Activated CD4-positive, alpha-beta T cell treated with anti-CD3 and anti-CD28 coated beads for 36 hours (primary cell): ENCODE measurements at regions not wholly inside any gene's neighbourhood (a gene's known extent, or its start where the extent isn't known, plus 50 kb on each side); places are given as distances from the start of the nearest gene placed in this dataset.
"Not testable (repeated sequence)": the region's sequence is repeated elsewhere in the genome, so short reads cannot be mapped to it uniquely, and the experiment has no call there.

ENCODE experiments used
- ATAC-seq: fragments of 200-7000 bp; cut with Tn5 transposase; one replicate; pipeline ENCODE4 v1.10.0; 2021; ENCODE audit warnings: mild to moderate bottlenecking, moderate library complexity
- CTCF ChIA-PET: fragments of 350-600 bp; sonication (Branson Sonifier 250); formaldehyde crosslinking; loops from one replicate; lab custom pipeline; 2021; ENCODE audit warnings: antibody characterized with exemption; lab: Charles Lee
- POLR2A ChIA-PET: fragments of 350-600 bp; sonication (Branson Sonifier 250); formaldehyde crosslinking; loops from one replicate; lab custom pipeline; 2021; ENCODE audit warnings: antibody characterized with exemption, inconsistent platforms; lab: Charles Lee
- DNase-seq: peaks from one replicate; pipeline ENCODE4 v3.0.0-alpha.2; 2020
- H3K27ac Mint-ChIP-seq: one replicate; pipeline ENCODE4 v1.8.0; 2021; ENCODE audit warnings: mixed read lengths
- H3K27me3 Mint-ChIP-seq: one replicate; pipeline ENCODE4 v1.8.0; 2021; ENCODE audit warnings: mixed read lengths
- H3K36me3 Mint-ChIP-seq: one replicate; pipeline ENCODE4 v1.8.0; 2021; ENCODE audit warnings: low read depth, mixed read lengths
- H3K4me1 Mint-ChIP-seq: one replicate; pipeline ENCODE4 v1.8.0; 2021; ENCODE audit warnings: mixed read lengths
- H3K4me3 Mint-ChIP-seq: one replicate; pipeline ENCODE4 v1.8.0; 2021; ENCODE audit warnings: mild to moderate bottlenecking, moderate library complexity, mixed read lengths
- H3K9me3 Mint-ChIP-seq: one replicate; pipeline ENCODE4 v1.8.0; 2021; ENCODE audit warnings: low read depth, mixed read lengths
- intact Hi-C, 2 experiments: fragments of 100-400 bp; cut with DNase I in 1 of 2; cut with micrococcal nuclease in 1 of 2; formaldehyde crosslinking; loops; one replicate each; pipeline versions ENCODE4 v1.14.2 to v1.15.1; 2022 to 2024; cut with DNase I, micrococcal nuclease

DNA sequence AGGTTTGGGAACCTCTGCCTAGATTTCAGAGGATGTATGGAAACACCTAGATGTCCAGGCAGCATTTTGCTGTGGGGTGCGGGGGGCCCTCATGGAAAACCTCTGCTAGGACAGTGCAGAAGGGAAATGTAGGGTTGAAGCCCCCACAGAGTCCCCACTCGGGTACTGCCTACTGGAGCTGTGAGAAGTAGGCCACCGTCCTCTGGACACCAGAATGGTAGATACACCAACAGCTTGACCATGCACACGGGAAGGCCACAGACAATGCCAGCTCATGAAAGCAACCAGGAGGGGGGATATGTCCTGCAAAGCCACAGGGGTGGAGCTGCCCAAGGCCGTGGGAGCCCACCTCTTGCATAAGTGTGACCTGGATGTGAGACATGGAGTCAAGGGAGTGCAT lies 1336.5 kb downstream of the SPATA31A7 start:
- ATAC-seq, H3K4me3 Mint-ChIP-seq, DNase-seq, H3K9me3 Mint-ChIP-seq, CTCF ChIA-PET, POLR2A ChIA-PET, intact Hi-C loops, H3K4me1 Mint-ChIP-seq, H3K27ac Mint-ChIP-seq, H3K36me3 Mint-ChIP-seq, H3K27me3 Mint-ChIP-seq: not testable (repeated sequence)

DNA sequence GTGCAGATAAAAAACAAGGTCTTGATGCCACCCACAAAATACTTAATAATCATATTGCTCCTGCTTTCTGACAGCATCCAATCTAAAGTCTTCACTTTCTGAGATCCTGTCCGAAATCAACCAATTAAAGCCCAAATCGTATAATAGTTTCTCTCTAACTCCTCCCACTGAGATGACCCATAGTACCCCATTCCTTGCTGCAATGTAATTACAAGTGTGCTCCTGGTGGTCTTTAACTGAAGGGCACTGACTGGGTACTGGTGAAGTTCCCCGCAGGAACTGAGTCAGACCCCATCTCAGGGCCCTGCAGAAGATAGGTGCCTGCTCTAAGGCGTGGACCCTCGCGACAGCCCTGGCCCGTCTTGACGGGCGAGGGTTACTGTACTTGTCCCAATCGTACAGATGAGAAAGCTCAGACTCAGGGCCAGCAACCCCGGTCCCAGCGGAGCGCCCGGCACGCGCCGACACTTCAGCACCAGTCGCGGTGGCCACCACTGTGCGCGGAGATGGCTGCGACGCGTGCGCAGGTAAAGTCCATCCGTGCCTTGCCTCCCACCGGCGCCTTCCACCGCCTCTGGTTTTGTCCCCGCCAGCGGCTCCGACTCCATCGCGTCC lies 1342.4 kb downstream of the SPATA31A7 start:
- H3K36me3 Mint-ChIP-seq, H3K9me3 Mint-ChIP-seq, POLR2A ChIA-PET, ATAC-seq, intact Hi-C loops, H3K27me3 Mint-ChIP-seq, H3K4me1 Mint-ChIP-seq, CTCF ChIA-PET: not testable (repeated sequence)
- DNase-seq, result peak; percentile 3
- Mint-ChIP-seq H3K4me3 (peak overlapping the region; percentile 76), H3K27ac (peak overlapping the region; percentile 86)

DNA sequence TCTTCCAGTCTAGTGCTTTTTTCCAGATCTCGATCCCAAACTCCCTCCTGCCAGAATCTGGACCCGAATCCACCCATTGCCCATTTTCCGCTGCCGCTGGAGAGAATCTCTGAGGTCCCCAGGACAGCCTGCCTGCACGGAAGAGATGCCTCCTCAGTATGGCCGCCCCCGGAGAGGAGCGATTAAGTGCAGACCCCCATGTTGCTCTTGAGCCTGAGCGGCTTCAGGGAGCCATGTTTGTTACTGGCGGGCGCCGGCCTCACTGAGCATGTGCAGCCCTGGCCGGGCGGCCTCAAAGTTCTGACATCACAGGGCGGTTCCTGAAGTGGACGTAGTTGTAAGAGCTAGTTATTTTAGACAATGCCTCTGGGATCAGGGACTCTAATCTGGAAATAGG lies 1342.9 kb downstream of the SPATA31A7 start:
- H3K36me3 Mint-ChIP-seq, ATAC-seq, H3K27me3 Mint-ChIP-seq, H3K9me3 Mint-ChIP-seq, intact Hi-C loops, POLR2A ChIA-PET, CTCF ChIA-PET, H3K4me1 Mint-ChIP-seq: not testable (repeated sequence)
- peak overlapping the region; percentile 86 for H3K27ac Mint-ChIP-seq
- H3K4me3 Mint-ChIP-seq, result peak overlapping the region; percentile 76
- DNase-seq, result peak; percentile 11

- H3K27me3 Mint-ChIP-seq, POLR2A ChIA-PET, H3K36me3 Mint-ChIP-seq, H3K27ac Mint-ChIP-seq, H3K9me3 Mint-ChIP-seq, intact Hi-C loops, H3K4me3 Mint-ChIP-seq, H3K4me1 Mint-ChIP-seq, CTCF ChIA-PET: not testable (repeated sequence)
- DNase-seq (peak; percentile 3), ATAC-seq (peak; percentile 44)
Measured at GRCh38 chr9:62550539-62550938, 1360.7 kb downstream of the SPATA31A7 start.

DNA sequence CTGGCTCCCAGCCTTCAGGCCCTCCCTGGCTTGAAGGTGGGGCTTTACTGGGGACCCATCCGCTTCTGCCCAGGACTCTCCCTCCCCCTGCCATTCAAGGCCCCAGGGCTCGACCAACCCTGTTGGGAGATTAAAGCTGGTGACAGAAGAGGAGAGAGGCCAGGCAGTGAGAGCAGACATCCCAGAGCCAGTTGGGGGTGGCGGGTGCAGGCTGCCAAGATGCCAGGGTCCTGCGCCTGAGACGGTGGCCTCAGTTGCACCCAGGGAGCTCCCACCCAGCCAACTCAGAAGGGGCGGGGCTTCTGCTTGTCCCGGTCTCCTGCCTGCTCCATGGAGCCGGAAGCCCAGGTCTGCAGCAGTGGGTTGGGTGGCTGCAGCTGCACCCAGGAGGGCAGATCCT lies 1370.8 kb downstream of the SPATA31A7 start:
- intact Hi-C loops, H3K27me3 Mint-ChIP-seq, H3K4me3 Mint-ChIP-seq, H3K36me3 Mint-ChIP-seq, H3K4me1 Mint-ChIP-seq, CTCF ChIA-PET, H3K9me3 Mint-ChIP-seq, ATAC-seq, DNase-seq, POLR2A ChIA-PET, H3K27ac Mint-ChIP-seq: not testable (repeated sequence)

DNA sequence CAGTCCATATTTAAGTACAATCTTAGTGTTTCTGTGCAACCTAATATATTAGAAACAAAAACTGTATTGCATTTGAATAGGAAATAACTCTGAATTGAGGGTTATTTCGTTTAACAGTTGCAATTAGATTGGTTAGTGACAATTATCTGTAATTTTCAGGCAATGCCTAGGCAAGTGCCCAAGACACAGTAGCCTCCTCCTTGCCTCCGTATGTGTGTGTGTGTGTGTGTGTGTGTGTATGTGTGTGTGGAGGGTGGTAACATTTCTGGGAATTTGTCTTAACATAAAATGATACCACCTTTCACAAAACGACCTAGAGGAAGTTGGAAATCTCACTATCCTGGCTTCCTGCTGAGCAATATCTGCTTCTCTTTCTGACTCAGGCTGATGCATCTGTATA lies 1375.3 kb downstream of the SPATA31A7 start:
- CTCF ChIA-PET, H3K27ac Mint-ChIP-seq, H3K4me1 Mint-ChIP-seq, intact Hi-C loops, H3K27me3 Mint-ChIP-seq, ATAC-seq, H3K4me3 Mint-ChIP-seq, H3K9me3 Mint-ChIP-seq, H3K36me3 Mint-ChIP-seq, POLR2A ChIA-PET: not testable (repeated sequence)
- peak; percentile 13 for DNase-seq

- H3K27ac Mint-ChIP-seq, DNase-seq, H3K4me3 Mint-ChIP-seq, H3K36me3 Mint-ChIP-seq, ATAC-seq, H3K9me3 Mint-ChIP-seq, H3K27me3 Mint-ChIP-seq, H3K4me1 Mint-ChIP-seq, POLR2A ChIA-PET, intact Hi-C loops, CTCF ChIA-PET: not testable (repeated sequence)
Measured at GRCh38 chr9:62566430-62566829, 1376.6 kb downstream of the SPATA31A7 start.

DNA sequence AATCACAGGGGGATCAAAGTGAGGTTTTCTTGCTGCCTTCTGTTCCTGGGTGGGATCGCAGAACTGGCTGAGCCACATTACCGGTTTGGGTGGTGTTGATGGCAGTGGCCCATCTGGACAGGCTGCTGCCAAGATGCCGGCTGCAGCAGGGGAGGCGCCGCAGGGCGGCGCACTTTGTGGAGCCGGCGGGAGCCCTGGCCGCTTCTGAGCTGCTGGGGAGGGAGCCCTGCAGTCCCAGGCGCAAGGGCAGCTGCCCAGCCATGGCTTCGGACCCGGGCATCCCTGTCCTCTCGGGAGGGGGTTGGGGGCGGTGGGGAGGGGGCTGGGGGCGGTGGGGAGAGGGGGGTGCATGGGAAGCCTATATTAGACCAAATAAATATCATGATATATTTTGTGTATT lies 1407.3 kb downstream of the SPATA31A7 start:
- CTCF ChIA-PET, H3K4me3 Mint-ChIP-seq, H3K9me3 Mint-ChIP-seq, ATAC-seq, intact Hi-C loops, H3K36me3 Mint-ChIP-seq, H3K4me1 Mint-ChIP-seq, DNase-seq, H3K27me3 Mint-ChIP-seq, H3K27ac Mint-ChIP-seq, POLR2A ChIA-PET: not testable (repeated sequence)
